ENCODE measurements at regions not wholly inside any gene's neighbourhood (a gene's known extent, or its start where the extent isn't known, plus 50 kb on each side); places are given as distances from the start of the nearest gene placed in this dataset.

- H3K27ac Mint-ChIP-seq: no peak overlapping the region
- H3F3A ChIP-seq (replicated peaks; ENCODE audit: low read depth): no peaks in the 10 kb centered on the region
- no peak for TF ChIP-seq ZNF114 (CRISPR knock-in tag; IDR thresholded peaks at IDR 0.05)
- TF ChIP-seq, protein P1, sequence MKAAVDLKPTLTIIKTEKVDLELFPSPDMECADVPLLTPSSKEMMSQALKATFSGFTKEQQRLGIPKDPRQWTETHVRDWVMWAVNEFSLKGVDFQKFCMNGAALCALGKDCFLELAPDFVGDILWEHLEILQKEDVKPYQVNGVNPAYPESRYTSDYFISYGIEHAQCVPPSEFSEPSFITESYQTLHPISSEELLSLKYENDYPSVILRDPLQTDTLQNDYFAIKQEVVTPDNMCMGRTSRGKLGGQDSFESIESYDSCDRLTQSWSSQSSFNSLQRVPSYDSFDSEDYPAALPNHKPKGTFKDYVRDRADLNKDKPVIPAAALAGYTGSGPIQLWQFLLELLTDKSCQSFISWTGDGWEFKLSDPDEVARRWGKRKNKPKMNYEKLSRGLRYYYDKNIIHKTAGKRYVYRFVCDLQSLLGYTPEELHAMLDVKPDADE (IDR thresholded peaks at IDR 0.05): no peak
- no peak for TF ChIP-seq ZNF462 (CRISPR knock-in tag; IDR thresholded peaks at IDR 0.05)
- TF ChIP-seq POLR2AphosphoS5 (IDR thresholded peaks at IDR 0.05; ENCODE audit: low read depth): no peak
- TF ChIP-seq JUNB (IDR thresholded peaks at IDR 0.05; ENCODE audit: unreplicated experiment): no peak
- no peak for TF ChIP-seq EZH2phosphoT487 (IDR thresholded peaks at IDR 0.05; ENCODE audit: unreplicated experiment)
- TF ChIP-seq NANOG (IDR thresholded peaks at IDR 0.05; ENCODE audit: borderline replicate concordance): no peak
- TF ChIP-seq CREB1 (CRISPR knock-in tag; IDR thresholded peaks at IDR 0.05; ENCODE audit: low read depth): no peak
- TF ChIP-seq, protein P2, sequence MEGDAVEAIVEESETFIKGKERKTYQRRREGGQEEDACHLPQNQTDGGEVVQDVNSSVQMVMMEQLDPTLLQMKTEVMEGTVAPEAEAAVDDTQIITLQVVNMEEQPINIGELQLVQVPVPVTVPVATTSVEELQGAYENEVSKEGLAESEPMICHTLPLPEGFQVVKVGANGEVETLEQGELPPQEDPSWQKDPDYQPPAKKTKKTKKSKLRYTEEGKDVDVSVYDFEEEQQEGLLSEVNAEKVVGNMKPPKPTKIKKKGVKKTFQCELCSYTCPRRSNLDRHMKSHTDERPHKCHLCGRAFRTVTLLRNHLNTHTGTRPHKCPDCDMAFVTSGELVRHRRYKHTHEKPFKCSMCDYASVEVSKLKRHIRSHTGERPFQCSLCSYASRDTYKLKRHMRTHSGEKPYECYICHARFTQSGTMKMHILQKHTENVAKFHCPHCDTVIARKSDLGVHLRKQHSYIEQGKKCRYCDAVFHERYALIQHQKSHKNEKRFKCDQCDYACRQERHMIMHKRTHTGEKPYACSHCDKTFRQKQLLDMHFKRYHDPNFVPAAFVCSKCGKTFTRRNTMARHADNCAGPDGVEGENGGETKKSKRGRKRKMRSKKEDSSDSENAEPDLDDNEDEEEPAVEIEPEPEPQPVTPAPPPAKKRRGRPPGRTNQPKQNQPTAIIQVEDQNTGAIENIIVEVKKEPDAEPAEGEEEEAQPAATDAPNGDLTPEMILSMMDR (conservative IDR thresholded peaks at IDR 0.05; ENCODE audit: low read depth in 2 of 2): no peak
- no peak for TF ChIP-seq STAT1 (IDR thresholded peaks at IDR 0.05; ENCODE audit: unreplicated experiment)
- no peak for TF ChIP-seq EZH2 (IDR thresholded peaks at IDR 0.05; ENCODE audit: low read depth, unreplicated experiment)
- TF ChIP-seq ZNF331 (CRISPR knock-in tag; IDR thresholded peaks at IDR 0.05; ENCODE audit: low read depth): no peak
- no peak for TF ChIP-seq REST (IDR thresholded peaks at IDR 0.05; ENCODE audit: unreplicated experiment)
- H3K27me3 ChIP-seq (ENCODE audit: insufficient read depth): no peaks in the 10 kb centered on the region
- H3K9me3 Mint-ChIP-seq: peaks cover 3% of the 10 kb centered on the region; the same call in 1 of the 3 replicates
- no peak overlapping the region for H3K4me2 ChIP-seq
- peaks cover 4% of the 10 kb centered on the region; the same call in 1 of the 2 replicates for H3K4me1 ChIP-seq (ENCODE audit: insufficient read depth)
- H2AFZ ChIP-seq: no peak overlapping the region
- no peaks in the 10 kb centered on the region for H4K20me1 ChIP-seq (replicated peaks; ENCODE audit: insufficient read depth)
- no peaks in the 10 kb centered on the region for H3K9me2 ChIP-seq (ENCODE audit: insufficient read depth)
- no peak overlapping the region for H3K4me3 Mint-ChIP-seq
- no peaks in the 10 kb centered on the region for H3K79me2 ChIP-seq (replicated peaks; ENCODE audit: insufficient read depth)
- no peaks in the 10 kb centered on the region for H3K36me3 ChIP-seq (ENCODE audit: insufficient read depth)
- H3K4me3 ChIP-seq: no peak overlapping the region
- peaks cover 5% of the 10 kb centered on the region; the same call in 2 of the 3 replicates for H3K4me1 Mint-ChIP-seq
- H3K27me3 Mint-ChIP-seq (ENCODE audit: insufficient read depth, low read depth, poor library complexity): no peaks in the 10 kb centered on the region
- no peak for ATAC-seq
- no peak for DNase-seq (ENCODE audit: low spot score)
- no peak overlapping the region for H3K27ac ChIP-seq (ENCODE audit: low read depth)
- 0 out of 3 replicates have a peak, but pooled peaks cover 2% of the 10 kb centered on the region for H3K36me3 Mint-ChIP-seq (ENCODE audit: low read depth)
Observed at GRCh38 chr7:41135511-41135910, 567.4 kb downstream of the INHBA start.

All from GM23338 (cell line).